CD4-positive, alpha-beta memory T cell (primary cell): ENCODE measurements at regions not wholly inside any gene's neighbourhood (a gene's known extent, or its start where the extent isn't known, plus 50 kb on each side); places are given as distances from the start of the nearest gene placed in this dataset.

Source experiments
- CTCF ChIA-PET: fragments of 350-600 bp; sonication (Branson Sonifier 250); formaldehyde crosslinking; loops from one replicate; lab custom pipeline; 2021; ENCODE audit warnings: inconsistent platforms; ENCODE audit not compliant: partially characterized antibody; lab: Charles Lee
- POLR2A ChIA-PET: fragments of 350-600 bp; sonication (Branson Sonifier 250); formaldehyde crosslinking; loops from one replicate; lab custom pipeline; 2021; ENCODE audit not compliant: partially characterized antibody; lab: Charles Lee
- DNase-seq, 5 donors: peaks; one replicate each; pipeline versions ENCODE4 v3.0.0 to v3.0.0-alpha.2; 2020 to 2022; ENCODE audit warnings: mixed read lengths in 1 of 5
- H3K27ac ChIP-seq: one replicate; pipeline ENCODE4 v1.7.0; 2013; ENCODE audit warnings: low read depth, low read length
- H3K27me3 ChIP-seq: 2 replicates; pipeline ENCODE4 v1.7.0; 2013; ENCODE audit warnings: mild to moderate bottlenecking, low read length, moderate library complexity; ENCODE audit not compliant: insufficient read depth
- H3K36me3 ChIP-seq: 2 replicates; pipeline ENCODE4 v1.7.0; 2013; ENCODE audit warnings: mild to moderate bottlenecking, low read length, moderate library complexity; ENCODE audit not compliant: insufficient read depth
- H3K4me1 ChIP-seq: 2 replicates; pipeline ENCODE4 v1.7.0; 2013; ENCODE audit warnings: mild to moderate bottlenecking, low read length, moderate library complexity; ENCODE audit not compliant: insufficient read depth
- H3K4me3 ChIP-seq, 2 donors: one replicate each; pipeline ENCODE4 v1.7.0; 2013; ENCODE audit warnings: low read length in 2 of 2, mild to moderate bottlenecking in 1 of 2
- H3K9me3 ChIP-seq, 2 donors: one replicate each; pipeline ENCODE4 v1.7.0; 2013; ENCODE audit warnings: low read length in 2 of 2, control low read depth in 1 of 2; ENCODE audit not compliant: control insufficient read depth in 1 of 2
- H3K27ac Mint-ChIP-seq, 7 donors: one replicate each; pipeline ENCODE4 v1.8.0; 2020 to 2021; ENCODE audit warnings: mixed read lengths in 7 of 7, mild to moderate bottlenecking in 6 of 7, inconsistent platforms in 3 of 7, moderate library complexity in 3 of 7
- H3K27me3 Mint-ChIP-seq, 2 donors: one replicate each; pipeline ENCODE4 v1.8.0; 2020 to 2021; ENCODE audit warnings: mixed read lengths in 2 of 2
- H3K36me3 Mint-ChIP-seq, 2 donors: one replicate each; pipeline ENCODE4 v1.8.0; 2020 to 2021; ENCODE audit warnings: mixed read lengths in 2 of 2, inconsistent platforms in 1 of 2, mild to moderate bottlenecking in 1 of 2
- H3K4me1 Mint-ChIP-seq, 4 donors: one replicate each; pipeline ENCODE4 v1.8.0; 2020 to 2021; ENCODE audit warnings: mixed read lengths in 4 of 4, mild to moderate bottlenecking in 1 of 4
- H3K4me3 Mint-ChIP-seq, 8 donors: one replicate each; pipeline ENCODE4 v1.8.0; 2020 to 2021; ENCODE audit warnings: mixed read lengths in 8 of 8, mild to moderate bottlenecking in 7 of 8, moderate library complexity in 6 of 8, inconsistent platforms in 3 of 8
- H3K9me3 Mint-ChIP-seq, 8 donors: one replicate each; pipeline ENCODE4 v1.8.0; 2020 to 2021; ENCODE audit warnings: mixed read lengths in 8 of 8, mild to moderate bottlenecking in 5 of 8, inconsistent platforms in 3 of 8, moderate library complexity in 1 of 8
- intact Hi-C: fragments of 100-400 bp; cut with micrococcal nuclease; formaldehyde crosslinking; loops from one replicate; pipeline ENCODE4 v1.15.1; 2023

GRCh38 chr2:67646714-67647333, 249.7 kb downstream of the ETAA1 start:
- Mint-ChIP-seq H3K9me3 (peaks cover 0 to 10% (median 1%) of the 10 kb centered on the region in 8 donors), H3K27ac (no peak overlapping the region), H3K4me3 (no peak overlapping the region), H3K4me1 (no peaks in the 10 kb centered on the region), H3K27me3 (no peaks in the 10 kb centered on the region), H3K36me3 (no peaks in the 10 kb centered on the region)
- Histone ChIP-seq H3K4me1 (no peaks in the 10 kb centered on the region), H3K9me3 (no peaks in the 10 kb centered on the region), H3K27me3 (no peaks in the 10 kb centered on the region), H3K36me3 (no peaks in the 10 kb centered on the region), H3K4me3 (no peak overlapping the region), H3K27ac (no peak overlapping the region)
- intact Hi-C loops = no loop called here
- CTCF ChIA-PET = interaction anchor here (1.1 kb wide), 1 partner anchor 11 kb away, joined by 4 read pairs; no protein-coding TSS in a partner anchor
- no peak for DNase-seq
- POLR2A ChIA-PET = no interaction called here

GRCh38 chr2:67649331-67650261, 252.5 kb downstream of the ETAA1 start:
- CTCF ChIA-PET = no interaction called here
- Mint-ChIP-seq H3K36me3 (no peaks in the 10 kb centered on the region), H3K4me1 (no peaks in the 10 kb centered on the region)

GRCh38 chr2:67650291-67651133, 253.4 kb downstream of the ETAA1 start:
- H3K27me3 ChIP-seq = no peaks in the 10 kb centered on the region
- no peak for DNase-seq
- H3K27ac ChIP-seq = no peak overlapping the region
- intact Hi-C loops = no loop called here
- H3K4me1 ChIP-seq = no peaks in the 10 kb centered on the region
- no peaks in the 10 kb centered on the region for H3K4me1 Mint-ChIP-seq
- no peak overlapping the region for H3K4me3 Mint-ChIP-seq
- no peaks in the 10 kb centered on the region for H3K36me3 Mint-ChIP-seq
- ChIA-PET CTCF (no interaction called here), POLR2A (no interaction called here)
- peaks cover 0 to 2% of the 10 kb centered on the region in 2 donors for H3K27me3 Mint-ChIP-seq
- no peak overlapping the region for H3K27ac Mint-ChIP-seq
- H3K4me3 ChIP-seq = no peak overlapping the region
- peaks cover 0 to 10% (median 6%) of the 10 kb centered on the region in 8 donors for H3K9me3 Mint-ChIP-seq
- no peaks in the 10 kb centered on the region for H3K36me3 ChIP-seq
- no peaks in the 10 kb centered on the region for H3K9me3 ChIP-seq

More at GRCh38 chr2:67649331-67650261, 252.5 kb downstream of the ETAA1 start:
- H3K4me1 ChIP-seq = no peaks in the 10 kb centered on the region
- no peak overlapping the region for H3K4me3 ChIP-seq
- no peak overlapping the region for H3K27ac Mint-ChIP-seq
- no peak overlapping the region for H3K27ac ChIP-seq
- no peak overlapping the region for H3K4me3 Mint-ChIP-seq
- H3K36me3 ChIP-seq = no peaks in the 10 kb centered on the region
- POLR2A ChIA-PET = no interaction called here
- peaks cover 0 to 10% (median 7%) of the 10 kb centered on the region in 8 donors for H3K9me3 Mint-ChIP-seq
- no peaks in the 10 kb centered on the region for H3K9me3 ChIP-seq
- no peaks in the 10 kb centered on the region for H3K27me3 ChIP-seq
- H3K27me3 Mint-ChIP-seq = peaks cover 0 to 2% of the 10 kb centered on the region in 2 donors
- DNase-seq = no peak
- intact Hi-C loops = no loop called here

GRCh38 chr2:67651565-67651964, 254.4 kb downstream of the ETAA1 start:
- no peak for DNase-seq
- no peaks in the 10 kb centered on the region for H3K36me3 Mint-ChIP-seq
- H3K27ac ChIP-seq = no peak overlapping the region
- POLR2A ChIA-PET = no interaction called here
- H3K9me3 ChIP-seq = no peaks in the 10 kb centered on the region
- H3K9me3 Mint-ChIP-seq = peaks cover 0 to 10% (median 5%) of the 10 kb centered on the region in 8 donors
- CTCF ChIA-PET = no interaction called here
- H3K36me3 ChIP-seq = no peaks in the 10 kb centered on the region
- H3K27me3 ChIP-seq = no peaks in the 10 kb centered on the region
- no peak overlapping the region for H3K4me3 Mint-ChIP-seq
- H3K4me1 ChIP-seq = no peaks in the 10 kb centered on the region
- no peaks in the 10 kb centered on the region for H3K4me1 Mint-ChIP-seq
- H3K27ac Mint-ChIP-seq = no peak overlapping the region
- H3K27me3 Mint-ChIP-seq = peaks cover 0 to 2% of the 10 kb centered on the region in 2 donors
- no peak overlapping the region for H3K4me3 ChIP-seq
- intact Hi-C loops = no loop called here

- Histone ChIP-seq H3K27me3 (no peaks in the 10 kb centered on the region), H3K9me3 (no peaks in the 10 kb centered on the region), H3K4me1 (no peaks in the 10 kb centered on the region), H3K4me3 (no peak overlapping the region), H3K27ac (no peak overlapping the region), H3K36me3 (no peaks in the 10 kb centered on the region)
- Mint-ChIP-seq H3K27me3 (peaks cover 0 to 2% of the 10 kb centered on the region in 2 donors), H3K4me3 (no peak overlapping the region), H3K9me3 (peaks cover 0 to 9% (median 4%) of the 10 kb centered on the region in 8 donors), H3K36me3 (no peaks in the 10 kb centered on the region), H3K4me1 (no peaks in the 10 kb centered on the region), H3K27ac (no peak overlapping the region)
- DNase-seq = no peak
- ChIA-PET CTCF (no interaction called here), POLR2A (no interaction called here)
- intact Hi-C loops = no loop called here
Observed at GRCh38 chr2:67652679-67653078, 255.5 kb downstream of the ETAA1 start.

GRCh38 chr2:67656875-67657274, 259.7 kb downstream of the ETAA1 start:
- intact Hi-C loops = no loop called here
- ChIA-PET POLR2A (no interaction called here), CTCF (interaction anchor here (1.3 kb wide), 1 partner anchor 11 kb away, joined by 4 read pairs; no protein-coding TSS in a partner anchor)
- Histone ChIP-seq H3K9me3 (no peaks in the 10 kb centered on the region), H3K4me1 (no peaks in the 10 kb centered on the region), H3K4me3 (no peak overlapping the region), H3K27me3 (no peaks in the 10 kb centered on the region), H3K36me3 (no peaks in the 10 kb centered on the region), H3K27ac (no peak overlapping the region)
- no peak for DNase-seq
- Mint-ChIP-seq H3K4me3 (no peak overlapping the region), H3K9me3 (peaks cover 0 to 9% (median 3%) of the 10 kb centered on the region in 8 donors), H3K27me3 (peaks cover 0 to 2% of the 10 kb centered on the region in 2 donors), H3K27ac (no peak overlapping the region), H3K4me1 (no peaks in the 10 kb centered on the region), H3K36me3 (no peaks in the 10 kb centered on the region)

- Mint-ChIP-seq H3K36me3 (no peaks in the 10 kb centered on the region), H3K4me1 (no peaks in the 10 kb centered on the region), H3K27me3 (no peaks in the 10 kb centered on the region), H3K27ac (no peak overlapping the region), H3K9me3 (peaks cover 0 to 3% (median 1%) of the 10 kb centered on the region in 8 donors), H3K4me3 (no peak overlapping the region)
- no peaks in the 10 kb centered on the region for H3K27me3 ChIP-seq
- H3K4me1 ChIP-seq = no peaks in the 10 kb centered on the region
- H3K9me3 ChIP-seq = no peaks in the 10 kb centered on the region
- CTCF ChIA-PET = no interaction called here
- no peak overlapping the region for H3K27ac ChIP-seq
- no peak overlapping the region for H3K4me3 ChIP-seq
- intact Hi-C loops = no loop called here
- DNase-seq = no peak
- POLR2A ChIA-PET = no interaction called here
- H3K36me3 ChIP-seq = no peaks in the 10 kb centered on the region
Observed at GRCh38 chr2:67658820-67659219, 261.7 kb downstream of the ETAA1 start.
